Esophagus squamous epithelium (tissue), 4 donors: ENCODE measurements at regions not wholly inside any gene's neighbourhood (a gene's known extent, or its start where the extent isn't known, plus 50 kb on each side); places are given as distances from the start of the nearest gene placed in this dataset.

Experiments
- CTCF ChIP-seq, 6 experiments: fragments of 450-650 bp in 4 of 6; fragments of 200-600 bp in 2 of 6; sonication (generic) in 2 of 6; IDR thresholded peaks; one replicate each; pipeline ENCODE4 v1.5.1; 2016 to 2019; ENCODE audit warnings: antibody characterized with exemption in 6 of 6, mild to moderate bottlenecking in 4 of 6, moderate library complexity in 4 of 6
- POLR2A ChIP-seq, 4 donors: fragments of 450-650 bp; IDR thresholded peaks; one replicate each; pipeline ENCODE4 v1.6.1; 2017; ENCODE audit warnings: antibody characterized with exemption in 4 of 4, mild to moderate bottlenecking in 4 of 4, moderate library complexity in 3 of 4

- TF ChIP-seq CTCF (IDR thresholded peaks at IDR 0.05) (no peak), POLR2A (IDR thresholded peaks at IDR 0.05) (no peak)
Observed at GRCh38 chr12:34304001-34304400, 281.7 kb downstream of the ALG10 start.
